ENCODE measurements at regions not wholly inside any gene's neighbourhood (a gene's known extent, or its start where the extent isn't known, plus 50 kb on each side); places are given as distances from the start of the nearest gene placed in this dataset.

- no peak for TF ChIP-seq CTCF (IDR thresholded peaks at IDR 0.05; ENCODE audit: low read depth, low read length)
- H3K4me3 ChIP-seq (replicated peaks in 1 of 2; ENCODE audit: low read depth in 2 of 2, low read length in 2 of 2): no peak overlapping the region
- no peak for DNase-seq (ENCODE audit: low read depth in 2 of 2)
Measured at GRCh38 chr10:128839701-128840100, 627.3 kb upstream of the MGMT start.

- no peak for TF ChIP-seq CTCF (IDR thresholded peaks at IDR 0.05; ENCODE audit: low read depth, low read length)
- DNase-seq (ENCODE audit: low read depth in 2 of 2): peak in 1 of 2 donors; percentile 44
- no peak overlapping the region for H3K4me3 ChIP-seq (replicated peaks in 1 of 2; ENCODE audit: low read depth in 2 of 2, low read length in 2 of 2)
Measured at GRCh38 chr10:128843972-128844371, 623.1 kb upstream of the MGMT start.

GRCh38 chr10:128846927-128847326 lies 620.1 kb upstream of the MGMT start:
- TF ChIP-seq CTCF (IDR thresholded peaks at IDR 0.05; ENCODE audit: low read depth, low read length): no peak

GRCh38 chr10:128848810-128849209 lies 618.2 kb upstream of the MGMT start:
- DNase-seq (ENCODE audit: low read depth in 2 of 2): no peak
- no peak for TF ChIP-seq CTCF (IDR thresholded peaks at IDR 0.05; ENCODE audit: low read depth, low read length)
- H3K4me3 ChIP-seq (replicated peaks in 1 of 2; ENCODE audit: low read depth in 2 of 2, low read length in 2 of 2): no peak overlapping the region

More at GRCh38 chr10:128846927-128847326, 620.1 kb upstream of the MGMT start:
- no peak overlapping the region for H3K4me3 ChIP-seq (replicated peaks in 1 of 2; ENCODE audit: low read depth in 2 of 2, low read length in 2 of 2)
- no peak for DNase-seq (ENCODE audit: low read depth in 2 of 2)

- no peak for TF ChIP-seq CTCF (IDR thresholded peaks at IDR 0.05; ENCODE audit: low read depth, low read length)
- DNase-seq (ENCODE audit: low read depth in 2 of 2): no peak
- H3K4me3 ChIP-seq (replicated peaks in 1 of 2; ENCODE audit: low read depth in 2 of 2, low read length in 2 of 2): no peak overlapping the region
Measured at GRCh38 chr10:128850647-128851046, 616.4 kb upstream of the MGMT start.

- DNase-seq (ENCODE audit: low read depth in 2 of 2): no peak
- no peak for TF ChIP-seq CTCF (IDR thresholded peaks at IDR 0.05; ENCODE audit: low read depth, low read length)
- H3K4me3 ChIP-seq (replicated peaks in 1 of 2; ENCODE audit: low read depth in 2 of 2, low read length in 2 of 2): no peak overlapping the region
Measured at GRCh38 chr10:128851281-128851680, 615.8 kb upstream of the MGMT start.

- DNase-seq (ENCODE audit: low read depth in 2 of 2): no peak
- no peak overlapping the region for H3K4me3 ChIP-seq (replicated peaks in 1 of 2; ENCODE audit: low read depth in 2 of 2, low read length in 2 of 2)
Measured at GRCh38 chr10:128851726-128852125, 615.3 kb upstream of the MGMT start.

More at GRCh38 chr10:128851726-128852125, 615.3 kb upstream of the MGMT start:
- TF ChIP-seq CTCF (IDR thresholded peaks at IDR 0.05; ENCODE audit: low read depth, low read length): no peak
